Duodenal mucosa (tissue), 2 donors: ENCODE measurements at regions not wholly inside any gene's neighbourhood (a gene's known extent, or its start where the extent isn't known, plus 50 kb on each side); places are given as distances from the start of the nearest gene placed in this dataset.

Source experiments
- H3K27ac ChIP-seq: one replicate; pipeline ENCODE4 v1.7.0; 2013; ENCODE audit warnings: low read depth, low read length
- H3K27me3 ChIP-seq, 2 donors: one replicate each; pipeline ENCODE4 v1.7.0; 2013; ENCODE audit warnings: low read length in 2 of 2, control low read depth in 1 of 2; ENCODE audit not compliant: insufficient read depth in 2 of 2, control insufficient read depth in 1 of 2
- H3K36me3 ChIP-seq, 2 donors: one replicate each; pipeline ENCODE4 v1.7.0; 2013; ENCODE audit warnings: low read length in 2 of 2, control low read depth in 1 of 2; ENCODE audit not compliant: insufficient read depth in 2 of 2, control insufficient read depth in 1 of 2
- H3K4me1 ChIP-seq, 2 donors: one replicate each; pipeline ENCODE4 v1.7.0; 2013; ENCODE audit warnings: low read length in 2 of 2, control low read depth in 1 of 2; ENCODE audit not compliant: insufficient read depth in 2 of 2, control insufficient read depth in 1 of 2
- H3K4me3 ChIP-seq, 2 donors: one replicate each; pipeline ENCODE4 v1.7.0; 2013; ENCODE audit warnings: low read length in 2 of 2, low read depth in 1 of 2
- H3K9ac ChIP-seq, 2 donors: one replicate each; pipeline ENCODE4 v1.7.0; 2013; ENCODE audit warnings: low read length in 2 of 2, low read depth in 1 of 2
- H3K9me3 ChIP-seq, 2 donors: one replicate each; pipeline ENCODE4 v1.7.0; 2013; ENCODE audit warnings: low read length in 2 of 2, control low read depth in 1 of 2; ENCODE audit not compliant: control insufficient read depth in 1 of 2

DNA sequence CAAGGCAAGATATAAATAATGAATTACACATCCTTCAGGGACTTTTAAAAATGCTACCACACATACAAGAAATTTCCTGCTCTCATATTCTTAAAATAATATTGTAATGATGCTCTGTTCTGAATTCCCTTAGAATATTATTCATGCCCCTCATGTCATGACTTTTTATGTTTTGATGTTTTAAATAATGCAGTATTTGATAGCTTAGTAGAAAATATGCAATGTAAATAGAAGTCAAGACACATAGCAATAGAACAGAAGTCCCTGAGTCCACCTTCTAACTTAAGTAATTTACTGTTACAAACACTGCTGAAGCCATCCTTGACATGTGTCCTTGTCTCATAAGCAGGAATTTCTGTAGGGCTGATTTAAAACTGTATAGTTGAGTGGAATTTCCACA lies 1071.2 kb upstream of the LCORL start:
- Histone ChIP-seq H3K9me3 (peaks cover 4 to 5% of the 10 kb centered on the region in 2 donors), H3K4me3 (no peak overlapping the region), H3K36me3 (no peaks in the 10 kb centered on the region), H3K27ac (no peak overlapping the region), H3K4me1 (no peaks in the 10 kb centered on the region), H3K27me3 (no peaks in the 10 kb centered on the region), H3K9ac (no peak overlapping the region)

DNA sequence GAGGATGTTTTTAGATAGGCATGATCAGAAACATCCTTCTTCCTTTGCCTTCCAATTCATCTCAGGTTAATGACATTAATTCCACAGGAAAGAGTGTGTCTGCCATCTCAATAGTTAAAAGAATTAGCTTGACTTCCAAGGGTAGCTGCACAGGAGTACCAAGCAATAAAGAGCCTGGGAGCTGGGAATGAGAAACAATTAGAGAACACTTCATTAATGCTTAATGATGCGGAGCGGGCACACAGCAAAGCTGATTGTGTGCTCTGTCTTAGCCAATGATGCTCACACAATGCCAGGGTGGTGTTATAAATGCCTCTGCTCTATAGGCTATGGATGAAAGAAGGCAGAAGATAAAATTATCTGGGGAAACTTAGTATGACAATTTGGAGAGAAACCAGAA lies 1052.5 kb upstream of the LCORL start:
- Histone ChIP-seq H3K27ac (no peak overlapping the region), H3K9ac (no peak overlapping the region), H3K36me3 (no peaks in the 10 kb centered on the region)

DNA sequence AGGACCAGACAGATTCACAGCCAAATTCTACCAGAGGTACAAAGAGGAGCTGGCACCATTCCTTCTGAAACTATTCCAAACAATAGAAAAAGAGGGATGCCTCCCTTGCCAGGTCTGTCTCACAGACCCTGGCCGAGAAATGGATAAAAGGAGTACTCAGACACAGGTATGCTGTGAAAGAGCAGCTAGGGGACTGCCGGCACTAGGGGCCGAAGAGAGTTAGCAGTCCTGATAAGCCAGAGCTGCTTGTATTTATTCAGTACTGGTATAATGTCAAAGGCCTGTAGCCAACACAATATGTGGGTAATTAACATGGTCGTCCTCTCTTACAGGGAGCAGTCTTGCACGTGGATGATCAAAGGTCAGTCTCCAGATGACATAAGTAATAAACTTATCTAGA lies 1042.1 kb upstream of the LCORL start:
- Histone ChIP-seq H3K27me3 (no peaks in the 10 kb centered on the region), H3K4me1 (no peaks in the 10 kb centered on the region), H3K27ac (no peak overlapping the region), H3K4me3 (no peak overlapping the region), H3K9ac (no peak overlapping the region), H3K36me3 (no peaks in the 10 kb centered on the region), H3K9me3 (peaks cover 0 to 9% of the 10 kb centered on the region in 2 donors)

More for the DNA sequence above, 1052.5 kb upstream of the LCORL start:
- Histone ChIP-seq H3K4me3 (no peak overlapping the region), H3K4me1 (no peaks in the 10 kb centered on the region), H3K9me3 (peaks cover 4 to 6% of the 10 kb centered on the region in 2 donors), H3K27me3 (no peaks in the 10 kb centered on the region)

DNA sequence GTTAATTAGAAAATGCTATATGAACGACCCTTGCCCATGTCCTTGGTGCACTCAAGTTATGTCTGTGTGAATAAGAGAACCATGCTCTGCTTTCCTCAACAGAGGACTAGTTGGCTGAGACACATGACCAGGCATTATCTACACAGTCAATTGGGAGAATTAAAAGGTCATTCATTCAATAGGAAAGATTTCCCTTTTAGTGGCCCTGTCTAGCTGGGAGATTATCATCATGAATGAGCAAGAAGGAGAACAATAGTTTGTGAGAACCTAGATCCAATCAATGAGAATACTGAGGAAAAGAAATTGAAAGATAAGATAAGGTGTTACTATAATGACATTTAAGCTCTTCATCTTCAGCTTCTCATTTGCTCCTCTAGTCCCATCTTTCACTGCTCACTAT lies 1033.4 kb upstream of the LCORL start:
- Histone ChIP-seq H3K4me3 (no peak overlapping the region), H3K4me1 (no peaks in the 10 kb centered on the region), H3K27ac (no peak overlapping the region), H3K27me3 (no peaks in the 10 kb centered on the region), H3K9me3 (peaks cover 0 to 3% of the 10 kb centered on the region in 2 donors), H3K36me3 (no peaks in the 10 kb centered on the region), H3K9ac (no peak overlapping the region)

DNA sequence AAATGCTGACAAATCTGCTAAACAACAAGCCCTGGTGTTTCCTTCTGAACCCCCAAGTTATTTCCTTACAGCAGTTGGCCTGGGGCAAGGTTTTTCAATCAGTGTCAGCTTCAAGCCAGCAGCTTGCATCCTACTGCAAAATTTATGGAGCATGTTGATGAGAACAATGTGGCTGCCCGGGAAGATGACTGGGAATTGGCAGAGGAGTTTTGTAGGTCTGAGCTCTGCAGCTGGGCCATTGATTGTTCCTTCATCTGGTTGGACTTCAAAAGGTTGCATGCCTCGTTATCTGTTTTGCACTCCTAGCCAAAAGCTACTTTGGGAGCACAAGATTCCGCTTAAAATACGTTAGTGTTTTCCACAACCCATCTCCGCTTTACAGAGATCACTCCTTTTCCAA lies 1030.3 kb upstream of the LCORL start:
- Histone ChIP-seq H3K27me3 (no peaks in the 10 kb centered on the region), H3K9ac (no peak overlapping the region), H3K9me3 (peaks cover 0 to 3% of the 10 kb centered on the region in 2 donors), H3K36me3 (no peaks in the 10 kb centered on the region), H3K4me3 (no peak overlapping the region), H3K27ac (no peak overlapping the region), H3K4me1 (no peaks in the 10 kb centered on the region)

DNA sequence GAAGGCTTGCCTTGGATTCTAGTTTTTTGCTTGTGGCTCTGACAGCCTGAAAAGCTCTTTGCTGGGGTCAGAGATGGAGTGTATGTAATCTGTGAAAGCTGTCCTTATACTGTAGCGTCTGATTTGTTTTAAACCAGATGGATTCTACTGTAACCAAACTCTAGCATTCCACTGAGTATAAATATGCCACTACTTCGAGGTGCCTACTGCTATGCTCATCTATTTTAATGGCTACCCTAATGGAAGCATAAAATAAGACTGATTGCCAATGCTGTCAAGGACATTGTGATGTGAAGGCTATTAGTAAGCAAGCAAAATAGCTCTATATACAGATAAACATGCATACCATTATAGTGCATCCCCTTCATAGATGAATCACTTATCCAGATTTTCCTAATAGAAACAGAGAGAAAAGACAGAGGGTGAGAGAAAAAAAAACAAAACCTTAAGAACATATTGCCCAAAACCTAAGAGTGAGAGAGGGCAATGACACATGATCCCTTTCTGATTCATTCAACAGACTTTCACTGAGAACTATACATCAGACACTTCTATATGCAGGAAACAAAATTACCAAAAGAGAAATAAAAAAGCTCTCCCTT lies 1025.8 kb upstream of the LCORL start:
- Histone ChIP-seq H3K4me3 (no peak overlapping the region), H3K4me1 (no peaks in the 10 kb centered on the region), H3K27me3 (no peaks in the 10 kb centered on the region), H3K9ac (no peak overlapping the region), H3K9me3 (peaks cover 0 to 6% of the 10 kb centered on the region in 2 donors), H3K27ac (no peak overlapping the region), H3K36me3 (no peaks in the 10 kb centered on the region)

DNA sequence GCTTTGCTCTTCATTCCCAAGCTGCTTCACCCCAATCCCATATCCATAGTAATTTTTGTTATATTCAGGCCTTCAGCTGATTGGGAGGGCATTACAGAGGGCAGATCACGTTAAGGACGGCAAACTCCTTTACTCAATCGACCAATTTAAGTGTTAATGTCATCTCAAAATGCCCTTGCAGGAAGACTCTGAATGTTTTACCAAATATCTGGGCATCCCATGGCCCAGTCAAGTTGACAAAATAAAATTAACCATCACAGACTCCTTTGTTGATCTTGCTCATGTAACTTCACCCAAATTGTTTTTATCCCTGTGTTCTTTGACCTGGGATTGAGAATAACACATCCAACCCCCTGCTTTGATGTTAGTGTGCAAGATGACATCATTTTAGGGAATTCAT lies 1018.3 kb upstream of the LCORL start:
- H3K4me1 ChIP-seq: no peaks in the 10 kb centered on the region
- H3K9ac ChIP-seq: no peak overlapping the region
- peaks cover 3 to 5% of the 10 kb centered on the region in 2 donors for H3K9me3 ChIP-seq
- no peaks in the 10 kb centered on the region for H3K36me3 ChIP-seq
- no peaks in the 10 kb centered on the region for H3K27me3 ChIP-seq
- H3K27ac ChIP-seq: no peak overlapping the region
- H3K4me3 ChIP-seq: no peak overlapping the region

DNA sequence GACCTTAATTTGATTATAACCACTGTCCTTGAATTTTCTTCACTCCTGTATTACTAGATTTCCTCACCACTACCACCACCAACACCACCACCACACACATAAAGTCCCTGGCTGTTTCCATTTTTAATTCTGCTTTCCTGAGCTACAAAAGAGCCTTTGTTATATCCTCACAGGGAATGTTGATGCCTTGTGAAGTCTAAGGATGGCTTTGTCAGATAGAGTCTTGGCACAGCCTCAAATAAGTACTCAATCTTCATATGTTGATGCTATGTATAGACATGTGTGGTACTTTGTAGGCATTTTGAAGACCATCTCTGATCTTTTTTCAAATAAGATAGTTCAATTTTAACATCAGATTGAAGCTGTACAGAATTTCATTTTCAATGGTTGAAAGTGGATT lies 1016.7 kb upstream of the LCORL start:
- H3K9ac ChIP-seq: no peak overlapping the region
- H3K27me3 ChIP-seq: no peaks in the 10 kb centered on the region
- H3K4me1 ChIP-seq: no peaks in the 10 kb centered on the region
- no peak overlapping the region for H3K27ac ChIP-seq
- peaks cover 0 to 5% of the 10 kb centered on the region in 2 donors for H3K9me3 ChIP-seq
- no peaks in the 10 kb centered on the region for H3K36me3 ChIP-seq
- no peak overlapping the region for H3K4me3 ChIP-seq

DNA sequence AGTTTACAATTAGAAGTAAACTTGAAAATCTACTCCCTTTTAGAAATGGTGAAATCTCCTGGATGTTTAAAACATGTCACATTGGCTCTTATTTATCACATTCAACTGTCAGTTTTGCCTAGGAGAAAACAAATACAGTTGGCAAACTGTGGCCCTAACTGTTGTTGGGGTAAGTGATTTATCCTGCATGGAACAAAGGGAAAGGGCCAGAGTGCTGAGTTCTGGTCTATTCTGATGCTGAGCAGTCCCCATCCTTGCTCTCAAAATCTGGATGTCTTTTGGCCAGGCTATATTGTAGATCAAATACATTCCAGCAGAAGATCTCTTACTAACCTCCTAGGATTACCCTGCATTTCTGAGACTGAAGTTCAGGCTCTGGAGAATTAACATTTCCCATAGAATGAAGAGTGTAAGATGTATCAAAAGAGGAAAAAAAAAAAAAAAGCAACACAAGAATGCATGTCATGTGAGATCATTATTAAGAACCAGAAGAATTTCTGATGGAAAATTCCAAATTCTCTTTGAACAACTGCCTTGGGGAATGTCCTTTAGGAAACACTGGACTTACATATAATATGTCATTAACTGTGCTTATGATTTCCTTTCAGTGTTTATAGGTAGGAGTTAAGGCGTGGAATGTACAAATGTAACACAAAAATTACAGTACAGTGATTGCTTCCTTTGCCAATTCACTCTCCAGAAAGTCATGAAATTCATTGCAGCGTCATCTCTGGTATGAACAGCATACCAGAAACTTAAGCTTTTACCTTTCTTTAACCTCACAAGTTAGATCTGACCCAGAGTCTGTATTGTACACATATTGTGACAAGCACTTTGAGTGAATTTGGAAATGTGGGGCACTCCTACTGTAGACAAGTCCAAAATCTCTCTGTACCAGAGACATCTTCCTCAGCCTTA lies 1012.5 kb upstream of the LCORL start:
- H3K4me3 ChIP-seq: no peak overlapping the region
- H3K27me3 ChIP-seq: no peaks in the 10 kb centered on the region
- no peaks in the 10 kb centered on the region for H3K36me3 ChIP-seq
- peaks cover 0 to 3% of the 10 kb centered on the region in 2 donors for H3K9me3 ChIP-seq
- H3K9ac ChIP-seq: no peak overlapping the region
- no peaks in the 10 kb centered on the region for H3K4me1 ChIP-seq
- H3K27ac ChIP-seq: no peak overlapping the region

DNA sequence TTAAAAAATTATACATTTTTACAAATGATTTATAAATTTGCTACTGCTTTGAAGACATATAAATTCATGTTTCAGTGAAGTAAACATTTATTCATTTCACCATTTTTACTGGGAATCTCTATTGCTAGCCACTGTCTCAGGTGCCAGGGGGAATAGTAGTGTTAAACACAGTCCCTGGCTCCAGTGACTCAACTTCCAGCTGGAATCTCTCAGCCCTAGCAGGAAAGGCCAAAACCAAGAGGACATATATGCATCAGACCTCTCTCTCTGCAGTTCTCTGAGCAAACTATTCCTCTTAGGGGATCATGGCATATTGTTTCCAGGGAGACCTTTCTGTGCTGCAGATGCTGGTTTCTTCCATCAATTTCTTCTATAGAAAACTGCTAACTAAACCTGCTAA lies 1009.0 kb upstream of the LCORL start:
- no peaks in the 10 kb centered on the region for H3K36me3 ChIP-seq
- no peak overlapping the region for H3K4me3 ChIP-seq
- no peaks in the 10 kb centered on the region for H3K4me1 ChIP-seq
- H3K27ac ChIP-seq: no peak overlapping the region
- no peak overlapping the region for H3K9ac ChIP-seq
- H3K27me3 ChIP-seq: no peaks in the 10 kb centered on the region
- H3K9me3 ChIP-seq: no peaks in the 10 kb centered on the region
